ENCODE measurements at regions not wholly inside any gene's neighbourhood (a gene's known extent, or its start where the extent isn't known, plus 50 kb on each side); places are given as distances from the start of the nearest gene placed in this dataset.

DNA sequence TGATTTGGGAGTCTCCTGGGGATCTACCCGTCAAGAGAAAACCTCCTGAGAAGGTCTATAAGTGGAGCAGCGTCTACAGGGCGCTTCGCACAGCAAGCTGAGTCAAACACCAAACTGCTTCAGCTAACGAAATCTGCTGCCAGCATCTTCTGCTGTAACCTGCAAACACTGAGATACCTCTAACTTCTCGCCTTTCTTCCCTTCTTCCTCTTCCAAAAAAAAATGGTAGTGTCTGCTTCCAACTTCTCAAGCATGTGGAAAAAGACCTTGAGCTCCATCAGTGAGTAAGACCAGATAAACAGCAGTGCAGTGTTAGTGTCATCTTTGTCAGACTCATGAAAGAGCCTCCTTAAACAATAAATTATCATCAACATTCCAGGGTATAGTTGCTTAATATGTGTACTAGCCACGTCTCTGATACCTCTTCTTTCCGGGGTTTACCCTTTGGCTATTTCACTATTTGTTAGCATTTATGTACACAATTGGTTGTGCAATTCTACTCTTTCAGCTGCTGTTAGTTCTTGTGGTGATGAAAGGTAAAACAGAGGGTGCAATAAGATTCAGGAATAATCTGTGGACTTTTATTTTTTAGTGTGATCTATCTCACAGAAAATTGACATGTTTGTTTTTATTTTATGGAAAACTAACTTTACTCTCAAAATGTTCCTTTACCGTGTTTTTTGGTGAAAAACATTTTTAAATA, 81.6 kb downstream of the LLPH start (continued):
- TF ChIP-seq, protein P1, sequence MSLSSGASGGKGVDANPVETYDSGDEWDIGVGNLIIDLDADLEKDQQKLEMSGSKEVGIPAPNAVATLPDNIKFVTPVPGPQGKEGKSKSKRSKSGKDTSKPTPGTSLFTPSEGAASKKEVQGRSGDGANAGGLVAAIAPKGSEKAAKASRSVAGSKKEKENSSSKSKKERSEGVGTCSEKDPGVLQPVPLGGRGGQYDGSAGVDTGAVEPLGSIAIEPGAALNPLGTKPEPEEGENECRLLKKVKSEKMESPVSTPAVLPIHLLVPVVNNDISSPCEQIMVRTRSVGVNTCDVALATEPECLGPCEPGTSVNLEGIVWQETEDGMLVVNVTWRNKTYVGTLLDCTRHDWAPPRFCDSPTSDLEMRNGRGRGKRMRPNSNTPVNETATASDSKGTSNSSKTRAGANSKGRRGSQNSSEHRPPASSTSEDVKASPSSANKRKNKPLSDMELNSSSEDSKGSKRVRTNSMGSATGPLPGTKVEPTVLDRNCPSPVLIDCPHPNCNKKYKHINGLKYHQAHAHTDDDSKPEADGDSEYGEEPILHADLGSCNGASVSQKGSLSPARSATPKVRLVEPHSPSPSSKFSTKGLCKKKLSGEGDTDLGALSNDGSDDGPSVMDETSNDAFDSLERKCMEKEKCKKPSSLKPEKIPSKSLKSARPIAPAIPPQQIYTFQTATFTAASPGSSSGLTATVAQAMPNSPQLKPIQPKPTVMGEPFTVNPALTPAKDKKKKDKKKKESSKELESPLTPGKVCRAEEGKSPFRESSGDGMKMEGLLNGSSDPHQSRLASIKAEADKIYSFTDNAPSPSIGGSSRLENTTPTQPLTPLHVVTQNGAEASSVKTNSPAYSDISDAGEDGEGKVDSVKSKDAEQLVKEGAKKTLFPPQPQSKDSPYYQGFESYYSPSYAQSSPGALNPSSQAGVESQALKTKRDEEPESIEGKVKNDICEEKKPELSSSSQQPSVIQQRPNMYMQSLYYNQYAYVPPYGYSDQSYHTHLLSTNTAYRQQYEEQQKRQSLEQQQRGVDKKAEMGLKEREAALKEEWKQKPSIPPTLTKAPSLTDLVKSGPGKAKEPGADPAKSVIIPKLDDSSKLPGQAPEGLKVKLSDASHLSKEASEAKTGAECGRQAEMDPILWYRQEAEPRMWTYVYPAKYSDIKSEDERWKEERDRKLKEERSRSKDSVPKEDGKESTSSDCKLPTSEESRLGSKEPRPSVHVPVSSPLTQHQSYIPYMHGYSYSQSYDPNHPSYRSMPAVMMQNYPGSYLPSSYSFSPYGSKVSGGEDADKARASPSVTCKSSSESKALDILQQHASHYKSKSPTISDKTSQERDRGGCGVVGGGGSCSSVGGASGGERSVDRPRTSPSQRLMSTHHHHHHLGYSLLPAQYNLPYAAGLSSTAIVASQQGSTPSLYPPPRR (CRISPR knock-in tag; IDR thresholded peaks at IDR 0.05; ENCODE audit: borderline replicate concordance): peak; percentile 91; the same call in 1 of the 2 replicates
- no peak for TF ChIP-seq NFE2L2 (IDR thresholded peaks at IDR 0.05; ENCODE audit: low read length)
- TF ChIP-seq, protein P2, sequence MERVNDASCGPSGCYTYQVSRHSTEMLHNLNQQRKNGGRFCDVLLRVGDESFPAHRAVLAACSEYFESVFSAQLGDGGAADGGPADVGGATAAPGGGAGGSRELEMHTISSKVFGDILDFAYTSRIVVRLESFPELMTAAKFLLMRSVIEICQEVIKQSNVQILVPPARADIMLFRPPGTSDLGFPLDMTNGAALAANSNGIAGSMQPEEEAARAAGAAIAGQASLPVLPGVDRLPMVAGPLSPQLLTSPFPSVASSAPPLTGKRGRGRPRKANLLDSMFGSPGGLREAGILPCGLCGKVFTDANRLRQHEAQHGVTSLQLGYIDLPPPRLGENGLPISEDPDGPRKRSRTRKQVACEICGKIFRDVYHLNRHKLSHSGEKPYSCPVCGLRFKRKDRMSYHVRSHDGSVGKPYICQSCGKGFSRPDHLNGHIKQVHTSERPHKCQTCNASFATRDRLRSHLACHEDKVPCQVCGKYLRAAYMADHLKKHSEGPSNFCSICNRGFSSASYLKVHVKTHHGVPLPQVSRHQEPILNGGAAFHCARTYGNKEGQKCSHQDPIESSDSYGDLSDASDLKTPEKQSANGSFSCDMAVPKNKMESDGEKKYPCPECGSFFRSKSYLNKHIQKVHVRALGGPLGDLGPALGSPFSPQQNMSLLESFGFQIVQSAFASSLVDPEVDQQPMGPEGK (CRISPR knock-in tag; IDR thresholded peaks at IDR 0.05): peak; percentile 55; the same call in 1 of the 2 replicates
- peak; percentile 78 for TF ChIP-seq MLX (CRISPR knock-in tag; IDR thresholded peaks at IDR 0.05)
- no peak for TF ChIP-seq KLF9 (CRISPR knock-in tag; IDR thresholded peaks at IDR 0.05; ENCODE audit: low read depth)
- TF ChIP-seq, protein P3, sequence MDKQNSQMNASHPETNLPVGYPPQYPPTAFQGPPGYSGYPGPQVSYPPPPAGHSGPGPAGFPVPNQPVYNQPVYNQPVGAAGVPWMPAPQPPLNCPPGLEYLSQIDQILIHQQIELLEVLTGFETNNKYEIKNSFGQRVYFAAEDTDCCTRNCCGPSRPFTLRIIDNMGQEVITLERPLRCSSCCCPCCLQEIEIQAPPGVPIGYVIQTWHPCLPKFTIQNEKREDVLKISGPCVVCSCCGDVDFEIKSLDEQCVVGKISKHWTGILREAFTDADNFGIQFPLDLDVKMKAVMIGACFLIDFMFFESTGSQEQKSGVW (CRISPR knock-in tag; IDR thresholded peaks at IDR 0.05; ENCODE audit: borderline replicate concordance): no peak
- TF ChIP-seq ZNF776 (CRISPR knock-in tag; IDR thresholded peaks at IDR 0.05): no peak
- peak; percentile 63; the same call in 1 of the 2 replicates for TF ChIP-seq ZBTB38 (CRISPR knock-in tag; IDR thresholded peaks at IDR 0.05)
- peak; percentile 51; the same call in 1 of the 2 replicates for TF ChIP-seq FOXK2 (IDR thresholded peaks at IDR 0.05)
- no peak for TF ChIP-seq CENPX (CRISPR knock-in tag; IDR thresholded peaks at IDR 0.05)
- TF ChIP-seq JARID2 (CRISPR knock-in tag; IDR thresholded peaks at IDR 0.05; ENCODE audit: insufficient replicate concordance): no peak
- no peak for TF ChIP-seq RELA (CRISPR knock-in tag; IDR thresholded peaks at IDR 0.05)
- no peak for TF ChIP-seq ZNF282 (IDR thresholded peaks at IDR 0.05; ENCODE audit: partially characterized antibody)
- TF ChIP-seq, protein P4, sequence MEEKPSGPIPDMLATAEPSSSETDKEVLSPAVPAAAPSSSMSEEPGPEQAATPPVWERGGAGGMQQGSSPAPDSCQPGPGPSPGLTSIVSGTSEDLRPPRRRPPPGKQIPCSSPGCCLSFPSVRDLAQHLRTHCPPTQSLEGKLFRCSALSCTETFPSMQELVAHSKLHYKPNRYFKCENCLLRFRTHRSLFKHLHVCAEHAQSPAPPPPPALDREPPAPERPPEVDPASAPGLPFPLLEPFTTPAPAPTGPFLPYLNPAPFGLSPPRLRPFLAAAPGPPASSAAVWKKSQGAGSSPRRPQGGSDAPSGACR (CRISPR knock-in tag; IDR thresholded peaks at IDR 0.05): peak; percentile 72; the same call in 1 of the 2 replicates
- TF ChIP-seq ZNF484 (CRISPR knock-in tag; IDR thresholded peaks at IDR 0.05; ENCODE audit: borderline replicate concordance, low read depth): no peak
- no peak for TF ChIP-seq PRMT3 (CRISPR knock-in tag; IDR thresholded peaks at IDR 0.05; ENCODE audit: borderline replicate concordance, low read depth)
- peak; percentile 98 for TF ChIP-seq FOXO1 (CRISPR knock-in tag; IDR thresholded peaks at IDR 0.05)
- TF ChIP-seq MED13 (CRISPR knock-in tag; IDR thresholded peaks at IDR 0.05): peak; percentile 92; the same call in 1 of the 2 replicates
- TF ChIP-seq ZBTB7B (CRISPR knock-in tag; IDR thresholded peaks at IDR 0.05): peak; percentile 71
- TF ChIP-seq HOMEZ (CRISPR knock-in tag; IDR thresholded peaks at IDR 0.05; ENCODE audit: low read depth): peak; percentile 89

Data from HepG2 (cell line).